GM18498 (cell line): ENCODE measurements at regions not wholly inside any gene's neighbourhood (a gene's known extent, or its start where the extent isn't known, plus 50 kb on each side); places are given as distances from the start of the nearest gene placed in this dataset.
"Not testable (repeated sequence)": the region's sequence is repeated elsewhere in the genome, so short reads cannot be mapped to it uniquely, and the experiment has no call there.

ENCODE experiments used
- ATAC-seq: cut with Tn5 transposase; IDR thresholded peaks from one replicate; pipeline ENCODE4 v1.9.1; 2021; ENCODE audit warnings: mild to moderate bottlenecking, moderate library complexity; ENCODE audit not compliant: unreplicated experiment

- no peak for ATAC-seq
Measured at GRCh38 chr10:8659982-8660381, 605.5 kb downstream of the GATA3 start.

- ATAC-seq: no peak
Measured at GRCh38 chr10:8661886-8662285, 607.4 kb downstream of the GATA3 start.

GRCh38 chr10:8663131-8663530, 608.6 kb downstream of the GATA3 start:
- no peak for ATAC-seq

- ATAC-seq: no peak
Measured at GRCh38 chr10:8665322-8665721, 610.8 kb downstream of the GATA3 start.

- no peak for ATAC-seq
Measured at GRCh38 chr10:8670461-8670860, 616.0 kb downstream of the GATA3 start.

GRCh38 chr10:8674230-8674629, 619.7 kb downstream of the GATA3 start:
- ATAC-seq: no peak

GRCh38 chr10:8677642-8678041, 623.2 kb downstream of the GATA3 start:
- no peak for ATAC-seq

- not testable (repeated sequence) for ATAC-seq
Measured at GRCh38 chr10:8684916-8685315, 630.4 kb downstream of the GATA3 start.

GRCh38 chr10:8688881-8689280, 634.4 kb downstream of the GATA3 start:
- ATAC-seq: no peak

- no peak for ATAC-seq
Measured at GRCh38 chr10:8691498-8692017, 637.1 kb downstream of the GATA3 start.

GRCh38 chr10:8693635-8694034, 639.1 kb downstream of the GATA3 start:
- not testable (repeated sequence) for ATAC-seq

- ATAC-seq: no peak
Measured at GRCh38 chr10:8696746-8697145, 642.3 kb downstream of the GATA3 start.

- ATAC-seq: no peak
Measured at GRCh38 chr10:8700689-8701088, 646.2 kb downstream of the GATA3 start.

- no peak for ATAC-seq
Measured at GRCh38 chr10:8702181-8702580, 647.7 kb downstream of the GATA3 start.

- ATAC-seq: no peak
Measured at GRCh38 chr10:8705415-8705814, 650.9 kb downstream of the GATA3 start.

GRCh38 chr10:8712656-8713055, 658.2 kb downstream of the GATA3 start:
- ATAC-seq: no peak

- no peak for ATAC-seq
Measured at GRCh38 chr10:8719971-8720370, 665.5 kb downstream of the GATA3 start.

GRCh38 chr10:8721650-8722049, 667.2 kb downstream of the GATA3 start:
- ATAC-seq: no peak

GRCh38 chr10:8722835-8723234, 668.3 kb downstream of the GATA3 start:
- ATAC-seq: no peak

GRCh38 chr10:8725343-8725742, 670.9 kb downstream of the GATA3 start:
- ATAC-seq: no peak

GRCh38 chr10:8726084-8726778, 671.7 kb downstream of the GATA3 start:
- ATAC-seq: no peak

GRCh38 chr10:8726779-8727084, 672.2 kb downstream of the GATA3 start:
- no peak for ATAC-seq
